Stimulated activated CD4-positive, alpha-beta T cell treated with anti-CD3 and anti-CD28 coated beads, Interleukin-2, amount 100 ng/mL, for 48 hours (primary cell): ENCODE measurements at regions not wholly inside any gene's neighbourhood (a gene's known extent, or its start where the extent isn't known, plus 50 kb on each side); places are given as distances from the start of the nearest gene placed in this dataset.
"Not testable (repeated sequence)": the region's sequence is repeated elsewhere in the genome, so short reads cannot be mapped to it uniquely, and the experiment has no call there.

Experiments
- DNase-seq, 2 donors: peaks; one replicate each; pipeline ENCODE4 v3.0.0-alpha.2; 2020

DNA sequence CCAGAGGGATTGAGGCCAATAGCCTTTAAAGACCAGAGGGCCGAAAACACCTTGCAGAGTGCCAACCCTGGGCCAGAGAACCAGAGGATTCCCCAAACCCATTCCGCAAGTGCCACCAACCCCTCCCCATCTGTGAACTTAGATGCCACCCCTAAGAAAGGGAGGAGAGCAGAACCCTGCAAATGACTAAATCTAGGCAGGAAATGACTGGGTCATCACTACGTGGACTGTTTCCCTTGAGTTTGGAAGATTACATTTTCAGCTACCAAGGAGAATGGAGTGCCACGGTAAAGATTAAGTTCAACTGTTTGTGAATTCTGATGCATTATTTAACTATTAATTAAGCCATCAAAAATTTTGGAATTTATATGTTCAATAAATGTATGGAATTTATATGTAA, 142.8 kb downstream of the ENC1 start:
- no peak for DNase-seq

GRCh38 chr5:74493411-74493810, 147.1 kb downstream of the ENC1 start:
- no peak for DNase-seq

- no peak for DNase-seq
These were observed 148.3 kb downstream of the ENC1 start for GRCh38 chr5:74492230-74492629.

DNA sequence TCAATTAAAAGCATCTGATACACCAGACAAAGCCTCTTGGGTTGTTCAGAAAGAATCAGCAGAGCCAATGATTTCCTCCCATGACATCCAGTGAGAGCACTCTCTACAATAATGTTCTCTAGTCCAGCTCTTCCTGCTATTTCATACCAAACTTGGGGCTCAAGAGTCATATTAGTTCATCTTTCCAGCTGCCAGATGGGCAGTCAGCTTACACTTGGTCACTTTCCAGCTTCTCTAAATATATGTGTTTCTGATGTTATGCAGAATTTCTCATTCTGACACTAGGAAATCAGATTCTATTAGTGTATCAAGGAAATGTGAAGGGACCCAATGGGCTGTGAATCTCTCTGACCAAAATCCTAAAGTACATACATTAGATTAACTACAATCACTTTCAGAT, 148.9 kb downstream of the ENC1 start:
- no peak for DNase-seq

DNA sequence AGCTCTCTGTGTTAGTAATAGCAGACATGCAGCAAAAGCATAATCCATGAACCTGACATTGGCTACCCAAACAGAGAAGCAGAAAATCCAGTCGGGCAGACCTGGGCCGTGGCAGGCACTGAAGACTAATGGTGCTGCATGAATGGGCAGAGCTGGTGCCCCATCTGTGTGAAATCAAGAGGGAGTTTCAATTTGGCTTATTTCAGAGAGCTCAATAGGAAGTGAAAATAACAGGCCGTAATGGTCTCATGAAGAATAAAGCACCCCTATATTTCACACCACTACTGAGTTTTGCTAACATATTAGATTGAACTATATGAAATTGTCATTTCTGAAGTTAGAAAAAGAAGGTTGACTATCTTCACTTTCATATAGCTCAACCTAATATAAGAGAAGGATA, 149.7 kb downstream of the ENC1 start:
- DNase-seq, result no peak

DNA sequence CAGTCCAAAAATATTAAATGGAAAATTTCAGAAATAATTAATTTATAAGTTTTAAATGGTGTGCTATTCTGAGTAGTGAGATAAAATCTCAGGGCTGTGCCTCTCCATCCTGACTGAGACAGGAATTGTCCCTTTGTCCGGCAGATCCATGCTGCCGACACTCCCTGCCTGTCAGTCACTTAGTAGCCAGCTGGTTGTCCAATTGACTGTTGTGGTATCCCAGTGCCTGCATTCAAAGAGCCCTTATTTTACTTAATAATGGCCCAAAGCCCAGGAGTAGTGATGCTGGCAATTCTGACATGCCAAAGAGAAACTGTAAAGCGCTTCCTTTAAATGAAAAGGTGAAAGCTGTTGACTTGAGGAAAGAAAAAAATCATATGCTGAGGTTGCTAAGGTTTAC, 157.5 kb downstream of the ENC1 start:
- DNase-seq, result no peak

DNA sequence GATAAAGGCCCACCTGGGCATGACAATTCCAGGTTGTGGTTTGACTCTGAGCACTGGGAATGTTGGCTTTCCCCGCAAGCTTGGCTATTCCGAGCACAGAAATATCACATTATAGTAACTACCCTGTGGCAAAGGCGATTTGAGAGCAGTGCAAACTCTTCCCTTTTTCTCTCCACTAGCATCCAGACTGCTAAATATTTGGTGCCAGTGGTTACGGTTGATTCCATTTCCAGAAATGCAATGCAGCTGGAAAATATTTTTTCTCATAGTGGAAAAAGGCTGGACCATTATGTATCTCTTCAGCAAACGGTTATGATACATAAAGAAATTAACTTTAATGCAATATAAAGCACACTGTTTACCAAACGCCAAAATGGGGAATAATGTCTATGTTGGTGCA, 158.0 kb downstream of the ENC1 start:
- no peak for DNase-seq

DNA sequence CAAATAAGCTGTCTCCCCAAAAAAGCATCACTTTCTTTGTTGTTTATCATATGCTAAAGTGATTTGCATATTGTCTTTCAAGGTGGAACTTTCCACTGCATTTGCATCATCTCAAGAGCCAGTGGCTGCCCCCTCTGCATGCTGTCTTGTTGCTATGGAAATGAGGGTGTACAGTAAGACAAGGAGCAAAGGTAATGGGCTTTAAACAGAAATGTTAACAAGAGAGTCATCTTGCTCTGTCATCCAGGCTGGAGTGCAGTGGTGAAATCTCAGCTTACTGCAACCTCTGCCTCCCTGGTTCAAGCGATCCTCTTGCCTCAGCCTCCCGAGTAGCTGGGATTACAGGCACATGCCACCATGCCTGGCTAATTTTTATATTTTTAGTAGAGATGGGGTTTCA, 159.2 kb downstream of the ENC1 start:
- not testable (repeated sequence) for DNase-seq

- DNase-seq, result no peak
These were observed 160.3 kb downstream of the ENC1 start for GRCh38 chr5:74480201-74480600.

DNA sequence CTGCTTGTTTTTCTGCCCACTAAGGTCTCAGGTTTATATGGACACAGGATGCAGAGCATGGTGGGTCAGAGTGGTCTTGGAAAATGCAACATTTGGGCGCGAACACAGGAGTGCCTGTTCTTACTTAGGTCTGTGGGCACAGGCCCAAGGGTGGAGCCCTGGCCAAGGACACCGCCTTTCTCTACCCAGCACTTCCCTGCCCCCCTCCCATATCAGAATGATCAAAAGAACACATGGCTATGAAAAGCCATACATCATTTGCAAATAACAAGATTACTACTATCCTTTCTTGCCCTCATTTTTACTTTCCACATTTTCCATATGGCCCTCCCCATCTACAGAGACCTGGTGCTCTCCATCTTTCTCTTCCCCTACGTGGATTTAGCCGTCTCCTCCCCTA, 162.2 kb downstream of the ENC1 start:
- DNase-seq, result no peak

GRCh38 chr5:74477761-74478160, 162.8 kb downstream of the ENC1 start:
- no peak for DNase-seq

GRCh38 chr5:74476819-74477453, 163.6 kb downstream of the ENC1 start:
- no peak for DNase-seq

- no peak for DNase-seq
These were observed 164.3 kb downstream of the ENC1 start for GRCh38 chr5:74476046-74476818.

GRCh38 chr5:74471875-74472274, 168.7 kb downstream of the ENC1 start:
- DNase-seq, result no peak

GRCh38 chr5:74469234-74469994, 171.1 kb downstream of the ENC1 start:
- DNase-seq, result no peak

DNA sequence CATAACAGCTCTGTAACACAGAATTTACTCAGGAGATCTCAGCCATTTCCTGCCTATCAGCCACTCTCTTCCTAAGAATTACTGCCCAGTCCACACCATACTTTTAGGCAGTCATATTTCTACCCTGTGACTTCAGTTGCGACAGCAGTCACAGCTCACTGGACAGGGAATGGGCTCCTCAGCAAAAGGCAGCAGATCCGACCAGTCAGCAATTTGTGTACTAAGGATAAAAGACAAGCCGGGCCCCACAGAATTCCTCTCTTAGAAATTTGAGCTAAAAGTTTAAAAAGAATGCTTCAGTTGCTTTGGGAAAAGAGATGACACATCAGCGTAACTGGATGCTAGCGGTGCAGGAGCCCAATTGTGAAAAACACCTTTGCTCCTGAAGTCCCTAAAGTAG, 172.1 kb downstream of the ENC1 start:
- DNase-seq, result no peak

DNA sequence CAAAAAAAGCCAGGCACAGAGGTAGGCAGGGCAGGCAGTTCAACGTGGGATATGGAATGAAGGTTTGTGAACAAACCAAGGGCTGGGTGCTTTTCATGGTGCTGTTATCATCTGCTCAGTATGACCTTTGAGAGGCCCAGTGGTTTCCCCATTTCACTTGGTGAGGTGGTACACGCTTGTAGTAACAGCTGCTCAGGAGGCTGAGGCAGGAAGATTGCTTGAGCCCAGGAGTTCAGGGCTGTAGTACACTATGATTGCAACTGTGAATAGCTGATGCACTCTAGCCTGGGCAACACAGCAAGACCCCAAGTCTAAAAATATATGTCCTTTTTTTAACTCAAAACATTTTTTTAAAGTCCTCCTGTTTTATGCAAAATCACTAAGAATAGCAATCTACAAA, 174.8 kb downstream of the ENC1 start:
- no peak for DNase-seq

GRCh38 chr5:74464512-74465209, 175.9 kb downstream of the ENC1 start:
- DNase-seq, result no peak

DNA sequence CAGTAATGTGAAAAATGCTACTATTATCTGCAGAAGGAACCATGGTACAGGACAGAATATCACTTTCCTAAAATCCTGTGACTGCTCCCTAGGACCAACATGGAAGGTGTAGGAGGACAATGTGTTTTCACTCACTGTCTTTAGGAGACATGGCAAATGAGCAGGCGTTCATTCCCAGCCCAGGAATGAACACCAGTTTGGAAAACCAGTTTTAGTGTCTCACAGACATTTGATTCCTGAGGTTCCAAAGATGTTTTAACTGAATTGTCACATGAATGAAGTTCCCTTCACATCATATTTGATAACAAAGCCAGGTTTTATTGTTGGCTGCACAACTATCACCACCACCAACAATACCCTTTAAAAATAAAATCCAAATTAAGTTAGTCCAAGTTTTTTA, 178.2 kb downstream of the ENC1 start:
- no peak for DNase-seq

DNA sequence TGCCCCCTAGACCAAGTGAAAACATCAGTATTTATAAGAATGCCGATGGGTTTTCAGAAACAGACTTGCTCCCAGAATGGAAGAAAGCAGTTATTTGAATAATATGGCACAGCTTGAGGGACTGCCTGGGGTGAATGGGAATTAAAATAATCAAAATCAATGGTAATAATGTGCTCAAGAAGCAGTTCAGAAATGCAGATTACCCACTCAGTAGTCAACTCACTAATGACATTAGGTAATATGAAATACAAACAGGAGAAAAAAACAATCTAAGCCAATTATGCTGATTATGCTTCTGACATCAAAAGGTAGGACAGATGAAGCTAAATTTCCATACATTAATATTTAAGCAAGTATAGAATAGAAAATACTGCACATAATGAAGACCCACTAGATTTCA, 179.3 kb downstream of the ENC1 start:
- no peak for DNase-seq

- DNase-seq, result no peak
These were observed 179.8 kb downstream of the ENC1 start for GRCh38 chr5:74460694-74461093.

GRCh38 chr5:74459984-74460383, 180.5 kb downstream of the ENC1 start:
- no peak for DNase-seq

DNA sequence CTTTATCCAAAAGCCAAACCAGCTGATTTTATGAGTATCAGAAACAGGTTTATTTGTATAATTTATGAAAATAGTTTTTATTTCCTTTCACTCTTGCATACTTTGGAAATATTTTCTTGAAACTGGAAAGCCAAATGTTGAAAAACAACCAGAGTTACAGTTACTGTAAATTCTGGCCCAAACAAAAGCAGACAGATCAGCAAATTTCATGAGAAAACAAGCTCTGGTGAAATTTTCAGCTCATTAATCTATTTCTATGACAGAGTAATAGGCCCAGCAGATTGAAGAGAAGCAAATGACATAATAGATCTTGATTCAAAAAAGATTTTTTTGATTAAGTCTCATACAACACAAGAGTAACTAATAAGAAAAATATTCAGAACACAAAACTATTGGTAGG, 182.7 kb downstream of the ENC1 start:
- no peak for DNase-seq
